VCaP (cell line): ENCODE measurements at regions not wholly inside any gene's neighbourhood (a gene's known extent, or its start where the extent isn't known, plus 50 kb on each side); places are given as distances from the start of the nearest gene placed in this dataset.
"Not testable (repeated sequence)": the region's sequence is repeated elsewhere in the genome, so short reads cannot be mapped to it uniquely, and the experiment has no call there.

Experiments
- H3K27ac ChIP-seq: fragments of 450-650 bp; 2 replicates; pipeline ENCODE4 v1.5.1; 2017
- CTCF ChIP-seq: fragments of 450-650 bp; conservative IDR thresholded peaks from 2 replicates; pipeline ENCODE4 v1.5.1; 2017; ENCODE audit warnings: mild to moderate bottlenecking, moderate library complexity

- no peak overlapping the region for H3K27ac ChIP-seq
- peak; percentile 50 for TF ChIP-seq CTCF
Observed at GRCh38 chr7:125316466-125316865, 386.8 kb upstream of the POT1 start.

- no peak for TF ChIP-seq CTCF
- no peak overlapping the region for H3K27ac ChIP-seq
Observed at GRCh38 chr7:125299003-125299765, 369.6 kb upstream of the POT1 start.

- no peak for TF ChIP-seq CTCF
- H3K27ac ChIP-seq: no peak overlapping the region
Observed at GRCh38 chr7:125279961-125280360, 350.3 kb upstream of the POT1 start.

- no peak for TF ChIP-seq CTCF
- no peak overlapping the region for H3K27ac ChIP-seq
Observed at GRCh38 chr7:125278318-125278717, 348.7 kb upstream of the POT1 start.

- H3K27ac ChIP-seq: not testable (repeated sequence)
Observed at GRCh38 chr7:125274742-125275141, 345.1 kb upstream of the POT1 start.

- H3K27ac ChIP-seq: not testable (repeated sequence)
Observed at GRCh38 chr7:125264174-125264856, 334.7 kb upstream of the POT1 start.

- H3K27ac ChIP-seq: not testable (repeated sequence)
Observed at GRCh38 chr7:125258876-125259417, 329.3 kb upstream of the POT1 start.

GRCh38 chr7:125257617-125258016 lies 328.0 kb upstream of the POT1 start:
- H3K27ac ChIP-seq: no peak overlapping the region
- no peak for TF ChIP-seq CTCF

GRCh38 chr7:125256446-125256845 lies 326.8 kb upstream of the POT1 start:
- TF ChIP-seq CTCF: no peak
- peak overlapping the region; percentile 40; the same call in 1 of the 2 replicates for H3K27ac ChIP-seq
